ENCODE measurements at regions not wholly inside any gene's neighbourhood (a gene's known extent, or its start where the extent isn't known, plus 50 kb on each side); places are given as distances from the start of the nearest gene placed in this dataset.
"Not testable (repeated sequence)": the region's sequence is repeated elsewhere in the genome, so short reads cannot be mapped to it uniquely, and the experiment has no call there.

GRCh38 chr4:14918336-14918735 lies 83.9 kb upstream of the CPEB2 start:
- no peaks in the 10 kb centered on the region for H3K36me3 Mint-ChIP-seq (ENCODE audit: low read depth)
- H3K4me3 Mint-ChIP-seq: no peak overlapping the region
- no peaks in the 10 kb centered on the region for H3K9me3 Mint-ChIP-seq
- no peak overlapping the region for H3K27ac Mint-ChIP-seq
- peaks cover 11% of the 10 kb centered on the region for H3K27me3 Mint-ChIP-seq (ENCODE audit: low read depth, poor library complexity)
- no peak for TF ChIP-seq CTCF (IDR thresholded peaks at IDR 0.05)
- H3K4me1 Mint-ChIP-seq: no peaks in the 10 kb centered on the region
- no peak for DNase-seq

- DNase-seq: no peak
- Mint-ChIP-seq H3K9me3 (no peaks in the 10 kb centered on the region), H3K27me3 (ENCODE audit: low read depth, poor library complexity) (peaks cover 8% of the 10 kb centered on the region), H3K4me3 (no peak overlapping the region), H3K4me1 (no peaks in the 10 kb centered on the region), H3K36me3 (ENCODE audit: low read depth) (no peaks in the 10 kb centered on the region), H3K27ac (no peak overlapping the region)
- no peak for TF ChIP-seq CTCF (IDR thresholded peaks at IDR 0.05)
Observed at GRCh38 chr4:14919785-14920184, 82.5 kb upstream of the CPEB2 start.

- no peak for DNase-seq
- no peaks in the 10 kb centered on the region for H3K9me3 Mint-ChIP-seq
- H3K4me3 Mint-ChIP-seq: no peak overlapping the region
- no peak overlapping the region for H3K27ac Mint-ChIP-seq
- H3K4me1 Mint-ChIP-seq: no peaks in the 10 kb centered on the region
- no peak for TF ChIP-seq CTCF (IDR thresholded peaks at IDR 0.05)
- no peaks in the 10 kb centered on the region for H3K36me3 Mint-ChIP-seq (ENCODE audit: low read depth)
- peaks cover 11% of the 10 kb centered on the region for H3K27me3 Mint-ChIP-seq (ENCODE audit: low read depth, poor library complexity)
Observed at GRCh38 chr4:14920237-14920636, 82.0 kb upstream of the CPEB2 start.

- no peak for DNase-seq
Observed at GRCh38 chr4:14920759-14921320, 81.4 kb upstream of the CPEB2 start.

GRCh38 chr4:14921781-14922180 lies 80.5 kb upstream of the CPEB2 start:
- not testable (repeated sequence) for H3K36me3 Mint-ChIP-seq (ENCODE audit: low read depth); H3K4me1 Mint-ChIP-seq; DNase-seq; H3K27ac Mint-ChIP-seq; H3K4me3 Mint-ChIP-seq; H3K9me3 Mint-ChIP-seq
- peaks cover 18% of the 10 kb centered on the region for H3K27me3 Mint-ChIP-seq (ENCODE audit: low read depth, poor library complexity)

More at GRCh38 chr4:14920759-14921320, 81.4 kb upstream of the CPEB2 start:
- Mint-ChIP-seq H3K27ac (no peak overlapping the region), H3K36me3 (ENCODE audit: low read depth) (no peaks in the 10 kb centered on the region), H3K9me3 (no peaks in the 10 kb centered on the region), H3K4me3 (no peak overlapping the region), H3K27me3 (ENCODE audit: low read depth, poor library complexity) (peaks cover 15% of the 10 kb centered on the region), H3K4me1 (no peaks in the 10 kb centered on the region)
- TF ChIP-seq CTCF (IDR thresholded peaks at IDR 0.05): no peak

GRCh38 chr4:14924076-14924811 lies 78.0 kb upstream of the CPEB2 start:
- no peak for DNase-seq
- Mint-ChIP-seq H3K27me3 (ENCODE audit: low read depth, poor library complexity) (peaks cover 18% of the 10 kb centered on the region), H3K4me3 (no peak overlapping the region), H3K36me3 (ENCODE audit: low read depth) (no peaks in the 10 kb centered on the region), H3K27ac (no peak overlapping the region), H3K9me3 (no peaks in the 10 kb centered on the region), H3K4me1 (no peaks in the 10 kb centered on the region)
- no peak for TF ChIP-seq CTCF (IDR thresholded peaks at IDR 0.05)
